ENCODE measurements at regions not wholly inside any gene's neighbourhood (a gene's known extent, or its start where the extent isn't known, plus 50 kb on each side); places are given as distances from the start of the nearest gene placed in this dataset.

GRCh38 chr7:157482025-157482424, 145.2 kb downstream of the DNAJB6 start:
- CTCF ChIA-PET: no interaction called here
- Histone ChIP-seq H3K4me3 (ENCODE audit: low read depth, low read length) (no peak overlapping the region), H3K27me3 (replicated peaks; ENCODE audit: control insufficient read depth, insufficient read depth, low read length) (no peaks in the 10 kb centered on the region), H3K36me3 (ENCODE audit: control insufficient read depth, insufficient read depth, low read length) (no peaks in the 10 kb centered on the region), H3K9me3 (no peaks in the 10 kb centered on the region), H3K4me1 (no peaks in the 10 kb centered on the region)
- no peak for DNase-seq
- Mint-ChIP-seq H3K4me1 (ENCODE audit: low read depth, unreplicated experiment) (no peaks in the 10 kb centered on the region), H3K27me3 (ENCODE audit: insufficient read depth, unreplicated experiment) (no peaks in the 10 kb centered on the region), H3K4me3 (ENCODE audit: unreplicated experiment) (no peak overlapping the region), H3K9me3 (ENCODE audit: unreplicated experiment) (no peaks in the 10 kb centered on the region), H3K36me3 (ENCODE audit: insufficient read depth, unreplicated experiment) (no peaks in the 10 kb centered on the region), H3K27ac (ENCODE audit: unreplicated experiment) (no peak overlapping the region)
- TF ChIP-seq CTCF (IDR thresholded peaks at IDR 0.05; ENCODE audit: insufficient read depth in 1 of 2, low read depth in 1 of 2, low read length in 1 of 2, severe bottlenecking in 1 of 2, unreplicated experiment in 1 of 2): no peak
- POLR2A ChIA-PET: no interaction called here
- no TSS peak for BruUV-seq (replicated peaks)
- intact Hi-C loops (cut with micrococcal nuclease; ENCODE audit: unreplicated experiment): no loop called here

GRCh38 chr7:157482517-157483087, 145.8 kb downstream of the DNAJB6 start:
- Mint-ChIP-seq H3K4me1 (ENCODE audit: low read depth, unreplicated experiment) (no peaks in the 10 kb centered on the region), H3K27ac (ENCODE audit: unreplicated experiment) (no peak overlapping the region), H3K36me3 (ENCODE audit: insufficient read depth, unreplicated experiment) (no peaks in the 10 kb centered on the region), H3K4me3 (ENCODE audit: unreplicated experiment) (no peak overlapping the region), H3K9me3 (ENCODE audit: unreplicated experiment) (no peaks in the 10 kb centered on the region), H3K27me3 (ENCODE audit: insufficient read depth, unreplicated experiment) (no peaks in the 10 kb centered on the region)
- H3K36me3 ChIP-seq (ENCODE audit: control insufficient read depth, insufficient read depth, low read length): no peaks in the 10 kb centered on the region
- TF ChIP-seq CTCF (IDR thresholded peaks at IDR 0.05; ENCODE audit: insufficient read depth in 1 of 2, low read depth in 1 of 2, low read length in 1 of 2, severe bottlenecking in 1 of 2, unreplicated experiment in 1 of 2): no peak
- H3K4me1 ChIP-seq: no peaks in the 10 kb centered on the region
- H3K4me3 ChIP-seq (ENCODE audit: low read depth, low read length): no peak overlapping the region
- ChIA-PET CTCF (no interaction called here), POLR2A (no interaction called here)
- DNase-seq: no peak
- intact Hi-C loops (cut with micrococcal nuclease; ENCODE audit: unreplicated experiment): no loop called here
- no peaks in the 10 kb centered on the region for H3K9me3 ChIP-seq
- no peaks in the 10 kb centered on the region for H3K27me3 ChIP-seq (replicated peaks; ENCODE audit: control insufficient read depth, insufficient read depth, low read length)
- no TSS peak for BruUV-seq (replicated peaks)

- POLR2A ChIA-PET: no interaction called here
- H3K4me3 Mint-ChIP-seq (ENCODE audit: unreplicated experiment): no peak overlapping the region
- Histone ChIP-seq H3K4me3 (ENCODE audit: low read depth, low read length) (no peak overlapping the region), H3K27me3 (replicated peaks; ENCODE audit: control insufficient read depth, insufficient read depth, low read length) (no peaks in the 10 kb centered on the region), H3K36me3 (ENCODE audit: control insufficient read depth, insufficient read depth, low read length) (no peaks in the 10 kb centered on the region), H3K9me3 (no peaks in the 10 kb centered on the region), H3K4me1 (no peaks in the 10 kb centered on the region)
- no peaks in the 10 kb centered on the region for H3K4me1 Mint-ChIP-seq (ENCODE audit: low read depth, unreplicated experiment)
- H3K9me3 Mint-ChIP-seq (ENCODE audit: unreplicated experiment): no peaks in the 10 kb centered on the region
- H3K36me3 Mint-ChIP-seq (ENCODE audit: insufficient read depth, unreplicated experiment): no peaks in the 10 kb centered on the region
- no peak for DNase-seq
- intact Hi-C loops (cut with micrococcal nuclease; ENCODE audit: unreplicated experiment): no loop called here
- H3K27me3 Mint-ChIP-seq (ENCODE audit: insufficient read depth, unreplicated experiment): no peaks in the 10 kb centered on the region
- no TSS peak for BruUV-seq (replicated peaks)
- no peak overlapping the region for H3K27ac Mint-ChIP-seq (ENCODE audit: unreplicated experiment)
- TF ChIP-seq CTCF (IDR thresholded peaks at IDR 0.05; ENCODE audit: insufficient read depth in 1 of 2, low read depth in 1 of 2, low read length in 1 of 2, severe bottlenecking in 1 of 2, unreplicated experiment in 1 of 2): no peak
- CTCF ChIA-PET: no interaction called here
These were observed 146.7 kb downstream of the DNAJB6 start for GRCh38 chr7:157483515-157483914.

Data from Caco-2 (cell line).